Stimulated activated CD4-positive, alpha-beta T cell treated with anti-CD3 and anti-CD28 coated beads, Interleukin-4, amount 100 ng/mL, for 4 hours (primary cell): ENCODE measurements at regions not wholly inside any gene's neighbourhood (a gene's known extent, or its start where the extent isn't known, plus 50 kb on each side); places are given as distances from the start of the nearest gene placed in this dataset.
"Not testable (repeated sequence)": the region's sequence is repeated elsewhere in the genome, so short reads cannot be mapped to it uniquely, and the experiment has no call there.

ENCODE experiments used
- DNase-seq, 2 experiments: peaks; one replicate each; pipeline ENCODE4 v3.0.0-alpha.2; 2020

GRCh38 chr10:63675171-63675570 is 154.0 kb downstream of the REEP3 start:
- no peak for DNase-seq

DNA sequence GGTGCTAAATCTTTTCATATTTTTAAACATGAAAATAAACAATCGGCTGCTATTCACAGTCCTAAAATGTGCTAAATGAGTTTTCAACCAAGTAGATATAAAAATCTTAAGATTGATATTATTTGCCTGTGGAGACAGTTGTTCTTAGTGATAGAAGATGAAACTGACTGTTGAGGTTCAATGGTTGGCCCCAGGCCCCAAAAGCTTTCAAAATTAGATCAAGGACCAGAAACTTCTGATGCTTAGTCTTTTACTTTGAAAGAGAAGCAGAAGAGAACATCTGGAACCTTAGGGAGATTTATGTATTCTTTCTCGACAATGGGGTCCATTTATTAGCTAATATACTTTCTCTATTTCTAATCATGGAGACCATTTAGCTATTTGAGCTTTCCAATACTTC is 155.8 kb downstream of the REEP3 start:
- DNase-seq = no peak

DNA sequence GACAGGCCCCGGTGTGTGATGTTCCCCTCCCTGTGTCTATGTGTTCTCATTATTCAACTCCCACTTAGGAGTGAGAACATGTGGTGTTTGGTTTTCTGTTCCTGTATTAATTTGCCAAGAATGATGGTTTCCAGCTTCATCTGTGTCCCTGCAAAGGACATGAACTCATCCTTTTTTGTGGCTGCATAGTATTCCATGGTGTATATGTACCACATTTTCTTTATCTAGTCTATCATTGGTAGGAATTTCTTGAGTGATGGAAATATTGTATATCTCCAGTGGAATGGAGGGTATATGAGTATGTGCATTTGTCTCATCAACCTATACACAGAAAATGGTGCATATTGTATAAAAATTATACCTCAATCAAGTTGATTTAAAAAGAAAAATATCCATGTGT is 159.3 kb downstream of the REEP3 start:
- DNase-seq = not testable (repeated sequence)

DNA sequence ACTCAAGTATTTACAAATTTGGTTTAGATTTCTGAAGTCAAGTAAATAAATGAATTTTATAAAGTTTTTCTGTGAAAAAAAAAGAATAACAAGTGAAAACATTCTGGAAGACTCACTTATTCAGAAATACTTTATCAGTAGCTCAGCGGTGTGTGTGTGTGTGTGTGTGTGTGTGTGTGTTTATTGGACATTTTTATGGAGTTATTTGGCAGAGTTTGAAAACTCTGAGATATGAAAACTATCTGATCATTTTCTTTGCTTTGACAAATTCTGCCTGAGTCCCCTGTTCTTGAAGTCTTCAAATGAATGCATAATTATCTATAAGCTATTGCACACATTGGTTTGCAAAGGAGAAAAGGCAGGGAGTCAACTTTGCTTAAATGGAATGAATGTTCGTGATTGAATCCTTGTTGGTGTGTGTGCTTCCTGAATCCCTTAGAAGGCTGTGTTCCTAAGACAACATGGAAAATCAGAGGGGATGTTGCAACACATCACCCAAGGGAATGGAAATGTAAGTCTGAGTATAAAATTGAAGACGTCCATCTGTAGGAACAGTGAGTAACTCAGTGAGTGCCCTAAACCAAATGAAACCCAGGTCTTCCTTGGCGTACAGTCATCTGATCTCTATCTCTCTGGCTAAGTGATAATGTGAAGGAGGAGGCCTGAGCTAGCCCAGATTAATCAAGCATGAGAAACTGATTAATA is 160.9 kb downstream of the REEP3 start:
- DNase-seq = no peak

- not testable (repeated sequence) for DNase-seq
These were observed 161.5 kb downstream of the REEP3 start for GRCh38 chr10:63682698-63683052.

GRCh38 chr10:63683223-63683622 is 162.0 kb downstream of the REEP3 start:
- DNase-seq = no peak

GRCh38 chr10:63683686-63684085 is 162.5 kb downstream of the REEP3 start:
- DNase-seq = no peak

DNA sequence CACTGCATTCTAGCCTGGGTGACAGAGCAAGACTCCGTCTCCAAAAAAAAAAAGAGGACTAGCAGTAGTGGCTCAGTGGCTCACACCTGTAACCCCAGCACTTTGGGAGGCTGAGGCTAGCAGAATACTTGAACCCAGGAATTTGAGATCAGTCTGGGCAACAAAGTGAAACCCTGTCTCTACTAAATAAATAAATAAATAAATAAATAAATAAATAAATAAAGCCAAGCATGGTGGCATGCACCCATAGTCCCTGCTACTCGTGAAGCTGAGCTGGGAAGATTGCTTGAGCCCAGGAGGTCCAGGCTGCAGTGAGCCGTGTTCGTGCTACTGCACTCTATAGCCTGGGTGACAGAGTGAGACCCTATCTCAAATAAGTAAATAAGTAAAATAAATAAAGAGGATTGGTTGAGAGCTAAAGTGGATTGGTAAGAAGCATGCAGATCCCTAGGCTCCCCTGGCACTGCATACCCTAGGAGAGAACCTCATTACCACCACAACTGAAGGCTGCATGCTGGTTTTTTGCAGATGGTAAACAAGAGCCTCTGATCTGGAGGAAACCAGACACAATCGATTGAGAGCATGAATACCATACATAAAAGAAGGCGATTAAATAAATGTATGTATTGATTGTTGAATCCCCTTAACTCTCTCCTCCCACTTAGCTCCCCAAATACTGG is 163.2 kb downstream of the REEP3 start:
- DNase-seq = no peak

- DNase-seq = no peak
These were observed 168.6 kb downstream of the REEP3 start for GRCh38 chr10:63689768-63690167.

- no peak for DNase-seq
These were observed 171.2 kb downstream of the REEP3 start for GRCh38 chr10:63692220-63692896.

DNA sequence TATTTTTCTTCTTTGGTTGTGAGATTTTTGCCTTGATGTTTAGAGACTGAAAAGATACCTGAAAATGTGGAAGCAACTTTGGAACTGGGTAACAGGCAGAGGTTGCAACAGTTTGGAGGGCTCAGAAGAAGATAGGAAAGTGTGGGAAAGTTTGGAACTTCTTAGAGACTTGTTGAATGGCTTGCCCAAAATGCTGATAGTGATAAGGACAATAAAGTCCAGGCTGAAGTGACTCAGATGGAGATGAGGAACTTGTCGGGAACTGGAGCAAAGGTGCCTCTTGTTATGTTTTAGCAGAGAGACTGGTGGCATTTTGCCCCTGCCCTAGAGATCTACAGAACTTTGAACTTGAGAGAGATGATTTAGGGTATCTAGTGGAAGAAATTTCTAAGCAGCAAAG is 171.8 kb downstream of the REEP3 start:
- DNase-seq = not testable (repeated sequence)

DNA sequence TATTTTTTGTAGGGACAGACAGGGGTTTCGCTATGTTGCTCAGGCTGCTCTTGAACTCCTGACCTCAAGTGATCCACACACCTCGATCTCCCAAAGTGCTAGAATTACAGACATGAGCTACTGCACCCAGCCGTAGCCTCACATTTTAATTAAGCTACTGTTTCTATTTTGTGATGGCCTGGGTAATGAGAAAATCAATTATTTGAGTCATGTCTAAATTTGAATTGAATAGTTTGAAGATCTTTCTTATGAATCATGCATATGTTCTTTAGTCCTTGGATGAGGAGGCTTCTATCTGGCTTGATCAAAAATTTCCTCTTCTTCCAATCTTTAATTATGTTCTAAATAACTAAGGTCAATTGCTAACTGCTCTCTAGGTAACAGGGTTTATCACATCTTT is 175.0 kb downstream of the REEP3 start:
- no peak for DNase-seq

GRCh38 chr10:63697956-63698786 is 177.0 kb downstream of the REEP3 start:
- DNase-seq = no peak

GRCh38 chr10:63698787-63699150 is 177.6 kb downstream of the REEP3 start:
- no peak for DNase-seq

DNA sequence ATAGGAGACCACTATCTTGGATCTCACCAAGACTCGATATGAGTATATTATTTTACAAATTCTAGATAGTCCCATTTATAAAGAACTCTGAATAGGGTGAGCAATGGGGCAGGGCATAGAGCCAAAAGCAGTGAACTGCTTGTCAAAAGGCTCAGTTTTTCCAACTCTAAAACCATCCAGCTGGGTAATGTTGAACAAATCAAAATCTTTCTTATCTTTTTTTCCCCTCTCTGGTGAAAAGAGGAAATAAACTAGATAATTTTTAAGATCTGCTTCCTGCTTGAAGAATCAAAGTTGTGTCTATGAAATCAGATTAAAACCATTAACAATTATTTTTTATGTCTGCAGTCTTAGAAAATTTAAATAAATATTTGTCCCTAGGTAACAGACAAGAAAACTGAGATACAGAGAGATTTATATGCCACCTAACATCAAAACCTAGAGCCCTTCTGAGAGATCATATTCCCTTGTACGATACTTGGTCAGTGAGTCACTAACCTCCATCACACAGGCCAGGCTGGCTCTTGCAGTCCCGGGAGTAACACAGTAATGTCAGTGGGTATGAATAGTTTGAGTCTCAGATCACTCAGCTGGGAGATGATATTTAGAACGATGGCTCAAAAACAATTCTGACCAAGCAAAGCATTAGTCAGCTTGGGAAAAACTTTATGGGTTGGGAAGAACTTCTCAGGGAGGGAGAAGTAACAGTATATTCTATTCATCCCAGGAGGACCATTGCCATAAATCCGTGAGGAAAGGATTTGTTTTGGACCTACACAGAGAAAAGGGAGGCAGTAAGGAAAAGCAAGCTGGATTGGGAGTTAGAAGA is 178.8 kb downstream of the REEP3 start:
- DNase-seq = peak in 1 of 2 experiments; percentile 19

GRCh38 chr10:63700631-63701156 is 179.5 kb downstream of the REEP3 start:
- DNase-seq = no peak

DNA sequence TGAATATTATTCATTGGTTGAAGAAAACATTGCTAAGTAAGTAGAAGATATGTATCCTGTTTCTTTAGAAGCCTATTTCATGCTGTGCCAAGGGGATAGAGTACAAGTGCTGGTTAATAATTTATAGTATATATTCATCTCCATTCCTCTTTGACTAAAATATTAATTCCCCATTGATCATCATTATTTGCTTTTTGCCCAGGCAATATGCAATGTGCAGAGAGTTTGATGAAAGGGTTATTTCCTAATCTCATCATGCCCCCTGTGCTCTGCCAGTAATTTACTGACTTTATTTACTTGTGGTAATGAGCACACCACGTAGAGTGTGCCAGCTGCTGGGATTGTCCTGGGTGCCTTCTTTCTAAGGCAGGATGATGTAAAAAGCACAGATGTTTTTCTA is 180.9 kb downstream of the REEP3 start:
- no peak for DNase-seq

DNA sequence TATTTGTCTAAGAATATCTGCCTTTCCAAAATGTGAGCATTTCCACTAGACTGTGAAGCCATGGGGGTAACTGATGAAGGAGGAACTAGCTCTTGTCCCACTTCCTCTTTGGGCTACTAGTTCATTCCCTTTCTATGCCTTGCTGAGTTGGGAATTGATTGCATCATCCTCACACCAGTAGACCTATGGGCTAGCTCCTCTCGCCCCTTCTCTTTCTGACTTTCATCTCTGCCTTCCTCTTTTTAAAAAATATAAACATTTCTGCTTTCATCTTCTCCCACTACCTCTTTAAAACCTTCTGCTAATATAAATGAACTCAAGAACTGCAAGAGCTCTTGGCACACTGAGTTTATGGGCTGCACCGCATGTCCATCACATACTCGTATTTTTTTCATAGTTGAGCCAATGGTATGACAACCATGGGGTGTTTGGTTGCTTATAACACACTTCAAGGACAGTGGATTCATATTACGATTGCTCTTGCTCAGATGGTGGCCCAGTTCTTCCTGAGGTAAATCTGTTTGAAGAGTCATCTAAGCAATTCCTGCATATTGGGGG is 182.0 kb downstream of the REEP3 start:
- DNase-seq = no peak

DNA sequence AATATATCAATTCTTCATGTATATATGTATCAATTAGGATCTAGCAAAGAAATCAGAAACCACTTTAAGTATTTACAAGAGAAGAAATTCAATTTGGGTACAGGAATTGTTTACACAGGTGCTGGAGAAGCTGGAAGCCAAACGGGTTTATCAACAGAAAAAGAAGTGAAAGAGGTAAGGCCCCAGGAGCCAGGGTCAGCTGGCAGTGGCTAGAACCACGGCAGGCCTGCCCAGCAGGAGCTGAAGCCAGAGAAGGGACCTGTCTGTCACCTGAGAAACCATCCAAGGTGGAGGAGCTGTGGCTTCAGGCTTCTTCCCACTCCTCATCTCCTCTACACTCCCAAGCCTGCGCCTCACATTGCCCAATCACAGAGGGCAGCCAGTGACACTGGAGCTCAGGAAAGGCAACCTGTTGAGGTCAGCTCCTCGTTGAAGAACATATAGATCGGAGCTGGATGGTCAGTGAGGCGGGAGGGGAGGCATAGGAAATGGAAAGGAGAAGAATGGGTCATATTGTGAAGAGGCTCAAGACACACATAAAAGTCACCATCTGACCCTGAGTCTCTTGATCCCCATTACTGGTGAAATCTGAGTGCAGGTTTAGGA is 182.6 kb downstream of the REEP3 start:
- no peak for DNase-seq

DNA sequence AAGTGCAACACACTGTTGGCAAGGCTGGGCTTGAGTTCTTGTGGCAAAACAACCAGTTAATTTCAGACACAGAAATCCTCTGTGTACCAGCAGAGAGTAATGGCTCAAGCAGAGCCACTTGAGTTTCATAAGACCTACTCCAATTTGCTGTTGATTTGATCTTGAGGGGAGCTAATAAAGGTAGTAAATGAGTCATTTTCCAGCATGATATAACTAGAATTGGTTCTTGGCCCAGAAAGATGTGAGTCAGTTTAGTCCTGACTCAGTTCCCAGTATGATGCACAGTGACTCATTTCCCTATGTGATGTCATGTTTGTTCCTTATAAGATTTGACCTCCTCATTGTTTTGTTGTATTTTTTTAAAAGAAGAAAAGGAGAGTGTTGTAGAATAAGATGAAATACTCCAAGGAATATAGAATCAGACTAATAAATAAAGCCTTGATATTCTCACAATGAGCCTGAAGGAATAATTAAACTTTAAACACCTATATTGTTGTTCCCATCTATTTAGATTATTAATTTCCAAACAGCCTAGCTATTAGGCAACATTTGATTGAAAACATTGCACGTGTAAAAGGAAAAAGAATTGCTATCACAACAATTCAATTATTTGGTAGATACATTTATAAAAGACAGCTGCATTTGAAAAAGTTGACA is 186.2 kb downstream of the REEP3 start:
- peak in 1 of 2 experiments; percentile 35 for DNase-seq

DNA sequence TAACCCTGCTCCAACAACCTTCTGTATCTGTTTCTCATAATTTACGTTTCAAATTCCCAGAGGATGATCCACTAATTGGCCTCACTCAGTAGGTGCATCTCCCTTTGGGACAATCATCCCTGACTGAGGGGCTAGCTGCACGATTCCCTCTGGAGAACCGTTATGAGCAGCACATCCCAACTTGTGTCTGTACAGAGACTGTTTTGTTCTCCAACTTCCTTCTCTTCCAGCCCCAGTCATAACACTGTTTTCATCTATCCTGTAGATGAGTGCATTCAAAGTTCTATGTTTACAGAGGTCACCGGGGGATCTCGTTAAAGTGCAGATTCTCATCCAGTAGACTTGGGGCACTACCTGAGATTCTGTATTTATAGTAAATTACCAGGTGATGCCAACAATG is 187.2 kb downstream of the REEP3 start:
- DNase-seq = no peak
